GM11168 (cell line): ENCODE measurements at regions not wholly inside any gene's neighbourhood (a gene's known extent, or its start where the extent isn't known, plus 50 kb on each side); places are given as distances from the start of the nearest gene placed in this dataset.
"Not testable (repeated sequence)": the region's sequence is repeated elsewhere in the genome, so short reads cannot be mapped to it uniquely, and the experiment has no call there.

Source experiments
- in situ Hi-C: fragments of 300-500 bp; cut with MboI; formaldehyde crosslinking; loops from one replicate; pipeline ENCODE4 v1.12.0; 2022; ENCODE audit warnings: low sequenced_read_pairs; ENCODE audit not compliant: unreplicated experiment

- in situ Hi-C loops = no loop called here
Observed at GRCh38 chr1:184889902-184890301, 84.4 kb downstream of the NIBAN1 start.

- in situ Hi-C loops = no loop called here
Observed at GRCh38 chr1:184889166-184889565, 85.1 kb downstream of the NIBAN1 start.

- in situ Hi-C loops = no loop called here
Observed at GRCh38 chr1:184888505-184888904, 85.8 kb downstream of the NIBAN1 start.

GRCh38 chr1:184882957-184883815 lies 91.1 kb downstream of the NIBAN1 start:
- in situ Hi-C loops = no loop called here

- in situ Hi-C loops = no loop called here
Observed at GRCh38 chr1:184881941-184882913, 92.1 kb downstream of the NIBAN1 start.

GRCh38 chr1:184879876-184880557 lies 94.3 kb downstream of the NIBAN1 start:
- in situ Hi-C loops = no loop called here

GRCh38 chr1:184878602-184879001 lies 95.7 kb downstream of the NIBAN1 start:
- in situ Hi-C loops = no loop called here

GRCh38 chr1:184878002-184878401 lies 96.3 kb downstream of the NIBAN1 start:
- in situ Hi-C loops = no loop called here

- in situ Hi-C loops = not testable (repeated sequence)
Observed at GRCh38 chr1:184876015-184876414, 98.3 kb downstream of the NIBAN1 start.

GRCh38 chr1:184875218-184875617 lies 99.1 kb downstream of the NIBAN1 start:
- in situ Hi-C loops = no loop called here

GRCh38 chr1:184870319-184870718 lies 104.0 kb downstream of the NIBAN1 start:
- in situ Hi-C loops = no loop called here

- in situ Hi-C loops = no loop called here
Observed at GRCh38 chr1:184867866-184868689, 106.2 kb downstream of the NIBAN1 start.

- in situ Hi-C loops = no loop called here
Observed at GRCh38 chr1:184866991-184867788, 107.1 kb downstream of the NIBAN1 start.

- in situ Hi-C loops = no loop called here
Observed at GRCh38 chr1:184866586-184866985, 107.7 kb downstream of the NIBAN1 start.

GRCh38 chr1:184865831-184866230 lies 108.5 kb downstream of the NIBAN1 start:
- in situ Hi-C loops = no loop called here

- in situ Hi-C loops = no loop called here
Observed at GRCh38 chr1:184861755-184862336, 107.2 kb upstream of the EDEM3 start.

- in situ Hi-C loops = no loop called here
Observed at GRCh38 chr1:184860985-184861754, 106.5 kb upstream of the EDEM3 start.

- in situ Hi-C loops = no loop called here
Observed at GRCh38 chr1:184860535-184860934, 105.9 kb upstream of the EDEM3 start.
